HG03025 (cell line): ENCODE measurements at regions not wholly inside any gene's neighbourhood (a gene's known extent, or its start where the extent isn't known, plus 50 kb on each side); places are given as distances from the start of the nearest gene placed in this dataset.

Source experiments
- ATAC-seq: cut with Tn5 transposase; IDR thresholded peaks from one replicate; pipeline ENCODE4 v1.9.1; 2021; ENCODE audit warnings: mild to moderate bottlenecking, moderate library complexity; ENCODE audit not compliant: unreplicated experiment, low FRiP score

DNA sequence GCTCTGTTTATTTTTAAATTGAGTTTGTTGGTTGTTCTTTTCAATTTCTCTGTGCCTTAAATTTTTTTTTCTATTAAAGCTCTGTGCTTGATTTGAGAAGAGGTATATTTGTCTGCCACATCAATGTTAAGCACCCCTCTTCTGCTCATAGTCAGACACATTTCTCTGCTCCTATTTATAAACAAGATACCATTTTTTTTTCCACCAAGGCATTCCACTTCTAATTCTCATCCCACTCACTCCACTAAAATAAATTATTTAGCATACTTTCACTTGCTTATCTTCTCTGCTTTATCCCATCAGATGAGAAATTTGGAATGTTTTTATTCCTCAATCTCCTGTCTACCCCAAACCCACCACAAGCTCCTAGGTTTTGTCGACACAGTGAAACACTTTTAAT, 127.0 kb upstream of the PDE5A start:
- no peak for ATAC-seq

DNA sequence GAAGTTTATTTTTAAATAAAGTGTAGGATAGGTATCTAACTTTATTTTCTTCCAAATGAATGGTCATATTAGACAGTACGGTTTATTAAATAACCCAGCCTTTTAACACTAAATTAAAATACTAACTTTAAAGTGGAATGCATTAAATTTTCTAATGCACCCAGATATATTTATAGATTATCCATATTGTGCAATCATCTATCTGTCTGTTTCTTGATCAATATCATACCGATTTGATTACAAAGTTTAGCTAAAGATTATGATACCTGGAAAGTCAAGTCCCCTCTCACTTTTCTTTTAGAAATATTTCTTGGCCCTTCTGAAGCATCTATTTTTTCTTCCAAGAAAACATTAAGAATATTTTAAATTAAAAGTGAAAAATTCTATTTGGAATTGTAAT, 124.3 kb upstream of the PDE5A start:
- ATAC-seq, result no peak

DNA sequence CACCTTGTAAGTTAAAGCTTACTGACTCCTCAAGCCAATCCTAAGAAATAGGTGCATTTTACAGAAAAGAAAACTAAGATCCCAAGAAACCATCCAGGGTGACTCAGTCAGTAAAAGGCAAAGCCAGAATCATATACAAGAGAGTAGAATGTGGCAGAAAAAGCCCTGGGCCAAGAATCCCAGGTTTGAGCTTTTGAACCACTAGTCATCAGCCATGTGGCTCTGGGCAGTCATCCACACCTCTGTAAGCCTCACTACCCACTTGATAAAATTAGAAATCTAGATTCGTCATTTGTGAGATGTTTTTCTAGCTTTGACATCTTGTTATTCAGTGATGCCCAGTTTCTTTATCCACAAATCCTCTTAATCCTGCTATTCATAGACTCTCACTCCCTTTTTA, 122.2 kb upstream of the PDE5A start:
- ATAC-seq, result no peak

DNA sequence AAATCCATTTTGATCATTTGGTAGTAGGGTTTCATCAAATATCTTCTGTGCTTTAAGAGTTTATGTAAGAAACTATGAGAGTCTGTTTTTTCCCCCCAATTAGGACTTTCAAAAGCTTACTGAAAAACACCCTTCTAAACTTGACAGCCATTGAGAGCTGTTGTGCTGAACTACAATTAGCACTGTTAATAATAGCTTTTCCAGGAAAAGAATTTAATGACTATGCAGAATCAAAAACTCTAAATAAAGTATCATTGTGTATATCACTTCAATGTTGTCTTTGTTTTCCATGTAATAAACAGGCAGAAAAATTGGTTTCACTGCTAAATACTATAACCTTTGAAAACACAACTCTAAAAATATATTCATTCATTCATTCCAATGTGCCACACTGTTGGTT, 121.4 kb upstream of the PDE5A start:
- no peak for ATAC-seq

DNA sequence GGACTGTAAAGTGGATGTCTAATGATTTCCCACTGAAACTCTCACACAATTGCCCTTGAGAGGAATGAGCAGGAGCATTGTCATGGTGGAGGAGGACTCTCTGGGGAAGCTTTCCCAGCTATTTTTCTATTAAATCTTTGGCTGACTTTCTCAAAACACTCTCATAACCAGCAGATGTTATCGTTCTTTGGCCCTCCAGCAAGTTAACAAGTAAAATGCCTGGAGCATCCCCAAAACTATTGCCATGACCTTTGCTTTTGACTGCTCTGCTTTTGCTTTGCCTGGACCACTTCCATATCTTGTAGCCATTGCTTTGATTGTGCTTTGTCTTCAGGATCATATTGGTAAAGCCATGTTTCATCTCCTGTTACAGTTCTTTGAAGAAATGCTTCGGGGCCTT, 120.2 kb upstream of the PDE5A start:
- ATAC-seq, result no peak

DNA sequence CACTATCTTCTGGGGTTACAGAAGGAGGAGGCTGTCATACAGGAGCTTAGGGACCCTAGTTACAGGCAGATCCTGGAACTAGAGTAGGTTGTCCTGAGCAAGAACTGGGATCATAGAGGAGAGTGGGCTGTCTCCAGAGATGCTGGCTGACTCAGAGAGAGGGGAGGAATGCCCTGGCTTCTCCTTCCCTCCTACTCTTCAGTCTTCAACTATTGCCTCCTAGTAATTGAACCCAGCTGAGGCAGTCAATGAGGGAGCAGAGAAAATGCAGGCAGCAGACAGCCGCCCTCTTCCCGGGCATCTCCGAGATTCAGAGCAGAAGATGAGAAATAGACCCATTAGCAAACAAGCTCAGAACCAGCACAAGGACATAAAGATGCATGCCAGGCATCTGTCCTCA, 118.3 kb upstream of the PDE5A start:
- ATAC-seq, result no peak

DNA sequence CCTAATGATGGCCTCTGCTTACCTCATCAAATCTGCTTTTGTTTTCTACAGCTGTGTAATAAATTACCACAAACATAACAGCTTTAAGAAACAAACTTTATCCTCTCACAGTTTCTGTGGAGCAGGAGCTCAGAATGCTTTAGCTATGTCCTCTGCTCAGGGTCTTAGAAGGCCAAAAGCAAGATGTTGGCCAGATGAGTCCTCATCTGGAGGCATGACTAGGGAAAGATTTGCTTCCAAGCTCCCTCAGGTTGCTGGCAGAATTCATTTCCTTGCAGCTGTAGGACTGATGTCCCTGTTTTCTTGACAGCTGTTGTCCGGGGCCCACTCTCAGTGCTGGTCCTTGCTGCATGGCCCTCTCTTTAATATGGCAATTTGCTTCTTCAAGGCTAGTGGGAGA, 116.7 kb upstream of the PDE5A start:
- ATAC-seq, result no peak

DNA sequence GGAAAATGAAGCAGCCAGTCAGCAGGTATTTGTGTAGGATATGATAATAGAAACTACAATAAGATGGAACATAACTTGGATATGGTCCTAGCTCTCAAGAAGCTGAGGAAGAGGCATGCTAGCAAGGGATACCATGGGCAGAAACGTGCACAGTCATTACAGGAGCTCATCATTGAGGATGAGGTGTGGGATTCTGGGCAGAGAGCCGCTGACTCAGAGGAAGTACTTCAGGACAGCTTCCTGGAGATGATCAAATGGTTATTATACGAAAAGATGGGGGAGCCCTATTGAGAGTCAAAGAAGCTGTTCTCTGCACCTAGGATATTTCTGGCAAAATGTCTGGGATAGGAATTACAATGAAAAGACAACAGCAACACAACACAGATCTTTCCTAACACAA, 116.0 kb upstream of the PDE5A start:
- ATAC-seq, result no peak

DNA sequence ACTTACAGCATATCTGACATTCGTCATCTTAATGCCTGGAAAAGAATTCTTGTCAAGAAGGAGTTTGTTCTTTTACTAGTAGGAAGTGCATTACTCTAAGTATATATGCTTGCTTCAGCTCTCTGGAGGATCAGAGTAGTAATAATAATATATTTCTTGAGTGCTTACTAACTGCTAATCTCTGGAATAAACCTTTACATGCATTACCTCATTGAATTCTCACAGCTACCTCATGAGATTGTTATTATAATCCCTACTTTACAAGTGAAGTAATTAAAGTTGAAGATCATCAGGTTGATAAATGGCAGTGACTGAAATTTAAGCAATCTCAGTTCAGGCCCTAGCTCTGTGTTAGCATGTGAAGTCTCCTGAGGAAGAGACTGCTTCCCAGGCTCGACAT, 115.0 kb upstream of the PDE5A start:
- no peak for ATAC-seq

DNA sequence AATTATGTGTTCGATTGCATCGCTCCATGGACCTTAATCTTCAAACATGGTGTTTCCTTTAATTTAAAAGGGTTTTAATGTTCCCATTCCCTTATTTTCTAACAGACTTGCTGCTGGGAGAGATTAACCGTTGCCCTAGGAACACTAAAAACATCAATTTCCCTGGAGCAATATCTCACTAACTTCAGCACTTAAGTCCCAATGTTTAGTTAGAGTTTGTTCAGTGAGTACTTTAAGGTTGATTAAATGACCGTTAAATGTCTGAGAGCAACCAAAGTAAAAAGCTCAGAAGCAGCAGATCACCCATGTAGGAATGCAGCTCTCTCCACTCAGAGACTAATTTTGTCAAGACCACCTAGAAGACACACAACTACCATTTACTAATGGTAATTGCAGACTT, 111.2 kb upstream of the PDE5A start:
- ATAC-seq, result no peak

DNA sequence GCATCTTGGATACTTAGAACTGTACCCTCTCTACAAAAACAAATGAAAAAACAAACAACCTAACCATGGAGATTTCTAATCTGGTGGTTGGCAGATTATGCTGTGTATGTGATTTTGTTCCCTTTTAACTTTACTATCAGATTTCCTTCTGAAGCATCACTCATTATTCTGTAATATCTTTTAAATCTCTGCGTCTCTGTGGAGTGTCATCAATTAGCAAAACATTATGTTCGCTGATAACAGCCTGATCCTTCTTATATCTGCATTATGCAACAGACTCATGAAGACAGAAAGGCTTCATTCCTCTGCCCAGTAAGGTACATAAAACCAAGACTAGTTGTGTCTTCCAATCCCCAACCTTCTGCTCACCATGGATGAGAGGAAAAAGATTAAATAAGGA, 110.3 kb upstream of the PDE5A start:
- ATAC-seq, result no peak

DNA sequence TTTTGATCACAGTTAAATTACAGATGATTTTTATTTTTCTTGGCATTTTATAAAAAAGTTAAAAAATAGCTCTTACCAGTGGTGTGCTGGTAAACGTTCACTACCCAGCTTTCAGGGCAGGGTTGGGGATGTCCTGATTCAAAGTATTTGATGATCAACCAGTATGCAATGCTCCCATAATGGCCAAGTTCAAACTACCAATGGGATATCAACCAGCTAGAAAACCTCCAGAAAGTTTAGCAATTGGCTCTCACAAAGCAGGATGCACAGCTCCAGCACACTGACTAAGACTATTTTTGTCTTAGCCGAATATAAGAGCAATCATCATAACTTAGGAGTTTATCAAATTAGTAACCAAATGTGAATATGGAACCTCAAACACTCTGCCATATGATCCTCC, 108.0 kb upstream of the PDE5A start:
- no peak for ATAC-seq

DNA sequence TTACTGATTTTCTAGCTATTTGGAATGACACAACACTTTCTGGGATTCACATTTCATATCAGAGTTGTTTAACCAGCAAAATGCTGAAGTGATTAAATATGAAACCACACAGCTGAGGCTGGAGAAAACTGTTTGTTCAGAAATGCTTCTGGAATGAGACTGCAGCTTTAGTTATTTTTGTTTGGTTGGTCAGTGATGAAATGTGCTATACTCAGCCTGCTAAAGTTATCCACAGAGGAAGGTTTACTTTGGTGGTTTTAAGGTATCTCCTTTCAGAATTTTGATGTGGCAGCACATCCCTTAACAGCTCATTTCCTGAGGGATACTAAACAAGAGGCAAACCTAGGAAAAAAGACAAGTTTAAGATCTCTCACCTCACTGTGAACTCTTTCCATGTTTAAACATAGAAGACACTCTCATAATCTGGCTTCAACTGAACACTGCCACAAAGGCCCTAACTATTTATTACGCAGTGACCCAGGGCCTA, 106.6 kb upstream of the PDE5A start:
- ATAC-seq, result no peak

DNA sequence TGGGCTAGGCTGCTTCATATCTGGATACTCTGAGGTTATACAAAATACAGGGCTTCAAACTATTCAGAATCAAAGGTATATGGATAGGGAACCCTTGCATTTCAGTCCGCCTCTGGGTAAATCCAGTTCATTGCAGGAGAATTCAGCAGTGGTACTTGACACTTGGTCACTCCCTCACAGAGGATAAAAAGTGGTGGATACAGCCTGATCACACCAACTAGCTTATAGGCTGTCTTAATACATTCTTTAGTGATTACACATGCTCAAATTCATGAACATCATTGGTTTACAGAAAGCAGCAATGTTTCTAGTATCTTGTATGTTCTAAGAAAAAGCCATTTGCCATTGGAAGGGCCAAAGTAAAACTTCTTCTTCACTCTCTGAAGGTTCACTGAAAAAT, 104.8 kb upstream of the PDE5A start:
- no peak for ATAC-seq

DNA sequence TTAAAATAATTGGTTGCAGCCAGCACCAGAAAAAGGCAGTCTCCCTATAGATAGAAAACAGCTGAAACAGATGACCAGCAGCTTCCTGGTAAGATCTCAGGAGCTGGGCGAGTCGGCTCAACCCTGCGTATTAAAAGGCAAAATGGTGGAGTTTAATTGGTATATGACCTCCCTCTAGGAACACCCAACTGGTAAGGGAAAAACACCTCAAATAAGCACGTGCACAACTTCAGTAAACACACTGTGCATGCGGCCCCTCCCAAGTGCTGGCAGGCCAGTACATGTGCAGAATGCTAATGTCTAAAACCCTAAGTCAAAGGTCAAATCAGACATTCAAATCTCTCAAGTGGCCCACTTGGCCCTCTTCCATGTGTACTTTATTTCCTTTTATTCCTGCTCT, 103.2 kb upstream of the PDE5A start:
- ATAC-seq, result no peak

DNA sequence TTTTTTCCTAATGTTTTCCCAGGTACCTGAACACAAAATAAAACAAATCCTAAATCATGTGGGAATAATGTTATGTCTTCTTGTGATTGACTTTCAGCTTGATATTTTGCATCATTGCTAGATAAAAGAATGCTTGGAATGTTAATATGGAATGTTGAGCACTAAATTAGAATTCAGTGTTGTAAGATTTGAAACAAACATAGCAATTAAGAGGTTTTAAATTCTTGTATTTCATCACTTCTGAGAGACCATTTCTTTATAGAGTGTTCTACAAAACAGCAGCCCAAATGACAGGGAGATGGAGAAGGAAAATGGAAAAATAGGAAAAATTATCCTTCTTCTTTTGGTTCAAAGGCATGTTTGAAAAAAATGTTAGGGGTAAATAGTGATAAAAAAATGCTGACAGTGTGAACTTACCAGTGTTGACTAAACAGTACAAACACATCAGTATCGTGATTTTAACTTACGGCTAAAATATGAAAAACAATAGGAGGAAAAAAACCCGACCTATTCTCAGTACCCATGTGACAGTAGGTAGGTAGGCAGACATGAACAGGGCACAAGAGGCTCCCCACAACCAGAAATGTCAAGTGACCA, 102.6 kb upstream of the PDE5A start:
- ATAC-seq, result no peak

DNA sequence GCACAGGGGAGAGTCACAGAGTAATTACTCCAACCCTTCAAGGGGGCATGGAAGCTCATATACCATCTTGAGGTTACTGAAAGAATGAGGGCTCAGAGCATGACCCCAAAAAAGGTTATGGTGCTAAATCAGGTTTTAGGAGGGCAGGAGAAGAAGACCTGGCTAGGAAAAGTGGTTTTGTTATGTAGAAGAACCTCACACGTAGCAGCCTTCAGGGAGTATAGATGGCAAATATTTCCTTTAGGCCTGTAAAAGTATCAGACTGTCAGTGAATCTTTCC, 102.0 kb upstream of the PDE5A start:
- ATAC-seq, result no peak

DNA sequence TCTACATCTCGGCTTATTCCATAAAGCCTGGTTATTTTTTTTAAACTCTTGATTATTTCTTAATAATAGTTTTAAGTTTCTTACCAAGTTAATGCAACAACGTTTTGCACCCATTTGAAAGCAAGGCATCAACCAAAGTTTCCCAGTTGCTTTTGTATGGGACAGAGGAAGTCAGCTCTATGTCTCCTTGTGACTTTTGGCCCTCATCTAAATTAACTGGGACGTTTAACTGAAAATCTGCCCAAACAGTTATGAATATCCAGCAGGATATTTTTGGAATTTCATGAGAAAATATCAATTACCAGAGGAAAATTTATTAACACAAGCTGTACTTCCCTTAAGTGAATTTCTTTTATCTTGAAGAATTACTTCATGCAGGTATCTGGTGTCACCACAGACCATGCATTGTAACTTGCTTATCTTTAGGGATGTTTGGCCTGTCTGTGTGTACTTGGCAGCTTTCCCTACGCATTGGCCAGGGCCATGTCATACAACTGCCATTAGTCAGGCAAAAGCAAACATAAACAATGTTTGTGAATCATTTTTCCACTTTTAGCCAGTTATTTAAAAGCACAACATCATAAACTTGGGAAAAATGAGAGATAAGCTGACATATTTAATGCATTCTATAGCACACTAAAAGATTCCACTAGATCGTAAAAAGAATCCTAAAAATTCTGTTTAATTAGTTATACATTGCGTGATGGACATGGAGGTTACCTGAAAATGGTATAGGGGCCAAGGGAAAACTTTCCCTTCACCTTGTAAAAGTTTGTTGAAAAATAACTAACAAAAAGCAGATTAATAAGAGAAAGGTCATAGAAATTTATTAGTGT, 101.4 kb upstream of the PDE5A start:
- ATAC-seq, result no peak

DNA sequence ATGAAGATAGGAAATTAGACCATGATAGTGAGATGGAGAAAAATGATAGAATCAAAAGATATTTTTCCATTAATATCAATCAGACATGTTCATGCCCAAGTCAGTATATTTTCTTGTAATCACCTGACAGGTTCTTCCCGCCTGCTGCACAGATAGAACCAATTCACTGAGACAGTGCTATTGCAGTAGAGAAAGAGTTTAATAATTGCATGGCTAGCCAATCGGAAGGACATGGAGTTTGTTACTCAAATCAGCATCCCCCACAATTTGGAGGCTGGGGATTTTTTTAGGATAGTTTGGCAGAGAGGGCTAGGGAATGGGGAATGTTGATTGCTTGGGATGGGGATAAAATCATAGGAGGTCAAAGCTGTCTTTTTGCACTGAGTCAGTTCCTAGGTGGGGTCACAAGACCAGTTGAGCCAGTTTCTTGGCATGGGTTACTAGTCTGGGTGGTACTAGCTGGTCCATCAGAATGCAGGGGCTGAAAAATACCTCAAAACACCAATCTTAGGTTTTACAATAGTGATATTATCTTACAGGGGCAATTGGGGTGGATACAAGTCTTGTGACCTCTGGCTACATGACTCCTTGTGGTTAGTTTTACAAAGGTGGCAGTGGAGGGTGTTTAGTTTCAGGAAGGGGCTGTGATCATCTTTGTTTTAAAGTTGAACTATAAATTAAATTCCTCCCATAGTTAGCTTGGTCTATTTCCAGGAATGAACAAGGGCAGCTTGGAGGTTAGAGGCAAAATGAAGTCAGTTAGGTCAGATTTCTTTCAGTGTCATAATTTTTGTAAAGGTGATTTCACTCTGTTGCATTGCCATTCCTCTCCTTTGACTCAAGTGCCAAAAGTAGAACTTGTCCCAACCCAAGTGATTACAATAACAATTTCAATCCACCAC, 100.3 kb upstream of the PDE5A start:
- ATAC-seq, result no peak

DNA sequence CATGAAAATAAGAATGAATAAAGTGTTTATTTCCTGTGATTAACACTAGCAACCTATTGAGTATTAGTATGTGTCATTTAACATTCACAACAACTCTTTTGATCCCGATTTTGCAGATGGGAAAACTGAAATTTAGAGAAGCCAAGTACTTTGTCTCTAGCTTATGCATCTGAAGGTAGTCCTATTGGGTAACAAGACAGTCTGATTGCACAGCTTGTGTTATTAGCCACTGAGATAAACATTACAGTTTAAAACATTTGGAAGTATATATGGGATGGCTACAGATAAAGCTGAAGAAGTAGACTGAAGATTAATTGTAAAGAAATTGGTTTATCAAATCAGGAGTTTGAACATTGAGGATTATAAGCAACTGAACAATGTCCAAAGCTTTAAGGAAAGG, 99.6 kb upstream of the PDE5A start:
- no peak for ATAC-seq

DNA sequence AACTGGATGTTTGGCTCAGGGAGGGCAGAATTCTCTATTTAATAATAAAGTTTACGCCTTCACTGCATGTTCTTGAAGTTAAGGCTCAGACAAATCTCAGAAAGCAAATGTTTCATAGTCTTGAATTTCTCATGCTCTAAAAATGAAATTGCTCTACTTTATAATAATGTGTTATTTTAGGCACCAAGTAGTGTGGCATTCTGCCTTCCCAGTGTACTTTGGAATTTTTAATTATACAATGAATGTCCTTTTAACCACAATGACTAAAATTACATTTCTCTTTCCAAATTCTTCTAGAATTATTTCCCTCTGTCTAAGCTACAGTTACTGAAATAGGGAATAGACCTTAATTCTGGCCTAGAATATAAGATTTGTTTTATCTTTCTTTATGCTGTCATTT, 97.9 kb upstream of the PDE5A start:
- ATAC-seq, result no peak
